ENCODE measurements at regions not wholly inside any gene's neighbourhood (a gene's known extent, or its start where the extent isn't known, plus 50 kb on each side); places are given as distances from the start of the nearest gene placed in this dataset.

DNA sequence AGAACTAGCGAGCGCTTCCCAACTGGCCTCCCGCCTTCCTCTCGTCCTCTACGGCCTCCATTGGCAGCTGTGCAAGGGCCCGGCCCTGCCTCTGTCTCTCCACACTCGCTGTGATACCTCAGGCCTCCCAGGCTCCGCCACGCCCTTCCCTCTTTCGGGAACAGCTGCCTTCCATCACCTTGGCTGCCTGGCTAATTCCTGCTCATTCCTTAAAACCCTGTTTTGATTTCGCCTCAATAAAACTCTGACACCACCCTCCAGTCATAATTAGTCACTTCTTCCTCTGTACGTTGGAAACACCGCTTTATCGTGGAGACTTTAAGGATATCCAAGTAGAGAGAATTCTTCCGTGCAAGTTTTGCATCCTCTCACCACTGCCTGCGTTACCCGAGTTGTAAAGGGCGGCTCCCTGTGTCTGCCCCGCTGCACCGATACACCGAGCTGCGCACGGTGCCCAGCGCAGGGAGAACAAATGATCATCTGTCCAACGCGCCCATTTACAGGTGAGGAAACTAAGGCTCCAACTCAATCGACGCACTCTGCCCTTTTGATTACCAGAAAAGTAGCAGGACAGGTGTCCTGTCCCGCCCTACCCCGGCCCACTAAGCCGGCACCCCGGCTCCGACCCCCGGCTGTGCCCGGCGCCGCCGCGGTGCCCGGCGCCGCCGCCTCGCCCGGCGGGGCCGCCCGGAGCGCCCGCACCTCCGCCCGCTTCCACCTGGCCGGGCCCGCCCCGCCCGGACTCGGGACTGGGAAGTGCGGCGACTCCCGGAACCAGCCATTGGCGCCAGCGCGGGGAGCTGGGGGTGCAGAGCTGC, 139.7 kb downstream of the SEC14L1 start (continued):
- TF ChIP-seq ZMYM2 (CRISPR knock-in tag; IDR thresholded peaks at IDR 0.05) (0 out of 2 replicates have a peak, but pooled peaks have one; percentile 6), SKI (IDR thresholded peaks at IDR 0.05; ENCODE audit: partially characterized antibody) (peak; percentile 40), NCOA2 (CRISPR knock-in tag; IDR thresholded peaks at IDR 0.05) (no peak), NRL (CRISPR knock-in tag; IDR thresholded peaks at IDR 0.05; ENCODE audit: borderline replicate concordance) (no peak), ZFP36L2 (CRISPR knock-in tag; IDR thresholded peaks at IDR 0.05) (no peak), DNMT3B (CRISPR knock-in tag; conservative IDR thresholded peaks at IDR 0.05) (0 out of 2 replicates have a peak, but pooled peaks have one; percentile 4), SNAPC2 (CRISPR knock-in tag; IDR thresholded peaks at IDR 0.05) (no peak), HNF4A (CRISPR knock-in tag; IDR thresholded peaks at IDR 0.05) (no peak), JUNB (CRISPR knock-in tag; IDR thresholded peaks at IDR 0.05; ENCODE audit: borderline replicate concordance) (no peak), KLF16 (CRISPR knock-in tag; IDR thresholded peaks at IDR 0.05) (0 out of 4 replicates have a peak, but pooled peaks of 1 of the 2 experiments have one; percentile 15), ZNF652 (CRISPR knock-in tag; IDR thresholded peaks at IDR 0.05; ENCODE audit: borderline replicate concordance, low read depth) (no peak), NR2F1 (CRISPR knock-in tag; IDR thresholded peaks at IDR 0.05) (no peak), ZFY (CRISPR knock-in tag; IDR thresholded peaks at IDR 0.05) (no peak), THYN1 (CRISPR knock-in tag; IDR thresholded peaks at IDR 0.05; ENCODE audit: borderline replicate concordance, low read depth) (no peak), ATAD3A (CRISPR knock-in tag; IDR thresholded peaks at IDR 0.05) (0 out of 2 replicates have a peak, but pooled peaks have one; percentile 55), KDM1A (CRISPR knock-in tag; IDR thresholded peaks at IDR 0.05) (peak; percentile 68), ZNF329 (CRISPR knock-in tag; IDR thresholded peaks at IDR 0.05; ENCODE audit: low read depth) (no peak), EHMT2 (IDR thresholded peaks at IDR 0.05; ENCODE audit: borderline replicate concordance, low read depth, low read length) (no peak)
- TF ChIP-seq, protein P1, sequence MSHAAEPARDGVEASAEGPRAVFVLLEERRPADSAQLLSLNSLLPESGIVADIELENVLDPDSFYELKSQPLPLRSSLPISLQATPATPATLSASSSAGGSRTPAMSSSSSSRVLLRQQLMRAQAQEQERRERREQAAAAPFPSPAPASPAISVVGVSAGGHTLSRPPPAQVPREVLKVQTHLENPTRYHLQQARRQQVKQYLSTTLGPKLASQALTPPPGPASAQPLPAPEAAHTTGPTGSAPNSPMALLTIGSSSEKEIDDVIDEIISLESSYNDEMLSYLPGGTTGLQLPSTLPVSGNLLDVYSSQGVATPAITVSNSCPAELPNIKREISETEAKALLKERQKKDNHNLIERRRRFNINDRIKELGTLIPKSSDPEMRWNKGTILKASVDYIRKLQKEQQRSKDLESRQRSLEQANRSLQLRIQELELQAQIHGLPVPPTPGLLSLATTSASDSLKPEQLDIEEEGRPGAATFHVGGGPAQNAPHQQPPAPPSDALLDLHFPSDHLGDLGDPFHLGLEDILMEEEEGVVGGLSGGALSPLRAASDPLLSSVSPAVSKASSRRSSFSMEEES (CRISPR knock-in tag; IDR thresholded peaks at IDR 0.05) = no peak
- TF ChIP-seq, protein P2, sequence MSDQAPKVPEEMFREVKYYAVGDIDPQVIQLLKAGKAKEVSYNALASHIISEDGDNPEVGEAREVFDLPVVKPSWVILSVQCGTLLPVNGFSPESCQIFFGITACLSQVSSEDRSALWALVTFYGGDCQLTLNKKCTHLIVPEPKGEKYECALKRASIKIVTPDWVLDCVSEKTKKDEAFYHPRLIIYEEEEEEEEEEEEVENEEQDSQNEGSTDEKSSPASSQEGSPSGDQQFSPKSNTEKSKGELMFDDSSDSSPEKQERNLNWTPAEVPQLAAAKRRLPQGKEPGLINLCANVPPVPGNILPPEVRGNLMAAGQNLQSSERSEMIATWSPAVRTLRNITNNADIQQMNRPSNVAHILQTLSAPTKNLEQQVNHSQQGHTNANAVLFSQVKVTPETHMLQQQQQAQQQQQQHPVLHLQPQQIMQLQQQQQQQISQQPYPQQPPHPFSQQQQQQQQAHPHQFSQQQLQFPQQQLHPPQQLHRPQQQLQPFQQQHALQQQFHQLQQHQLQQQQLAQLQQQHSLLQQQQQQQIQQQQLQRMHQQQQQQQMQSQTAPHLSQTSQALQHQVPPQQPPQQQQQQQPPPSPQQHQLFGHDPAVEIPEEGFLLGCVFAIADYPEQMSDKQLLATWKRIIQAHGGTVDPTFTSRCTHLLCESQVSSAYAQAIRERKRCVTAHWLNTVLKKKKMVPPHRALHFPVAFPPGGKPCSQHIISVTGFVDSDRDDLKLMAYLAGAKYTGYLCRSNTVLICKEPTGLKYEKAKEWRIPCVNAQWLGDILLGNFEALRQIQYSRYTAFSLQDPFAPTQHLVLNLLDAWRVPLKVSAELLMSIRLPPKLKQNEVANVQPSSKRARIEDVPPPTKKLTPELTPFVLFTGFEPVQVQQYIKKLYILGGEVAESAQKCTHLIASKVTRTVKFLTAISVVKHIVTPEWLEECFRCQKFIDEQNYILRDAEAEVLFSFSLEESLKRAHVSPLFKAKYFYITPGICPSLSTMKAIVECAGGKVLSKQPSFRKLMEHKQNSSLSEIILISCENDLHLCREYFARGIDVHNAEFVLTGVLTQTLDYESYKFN (CRISPR knock-in tag; conservative IDR thresholded peaks at IDR 0.05) = no peak
- TF ChIP-seq, protein P3, sequence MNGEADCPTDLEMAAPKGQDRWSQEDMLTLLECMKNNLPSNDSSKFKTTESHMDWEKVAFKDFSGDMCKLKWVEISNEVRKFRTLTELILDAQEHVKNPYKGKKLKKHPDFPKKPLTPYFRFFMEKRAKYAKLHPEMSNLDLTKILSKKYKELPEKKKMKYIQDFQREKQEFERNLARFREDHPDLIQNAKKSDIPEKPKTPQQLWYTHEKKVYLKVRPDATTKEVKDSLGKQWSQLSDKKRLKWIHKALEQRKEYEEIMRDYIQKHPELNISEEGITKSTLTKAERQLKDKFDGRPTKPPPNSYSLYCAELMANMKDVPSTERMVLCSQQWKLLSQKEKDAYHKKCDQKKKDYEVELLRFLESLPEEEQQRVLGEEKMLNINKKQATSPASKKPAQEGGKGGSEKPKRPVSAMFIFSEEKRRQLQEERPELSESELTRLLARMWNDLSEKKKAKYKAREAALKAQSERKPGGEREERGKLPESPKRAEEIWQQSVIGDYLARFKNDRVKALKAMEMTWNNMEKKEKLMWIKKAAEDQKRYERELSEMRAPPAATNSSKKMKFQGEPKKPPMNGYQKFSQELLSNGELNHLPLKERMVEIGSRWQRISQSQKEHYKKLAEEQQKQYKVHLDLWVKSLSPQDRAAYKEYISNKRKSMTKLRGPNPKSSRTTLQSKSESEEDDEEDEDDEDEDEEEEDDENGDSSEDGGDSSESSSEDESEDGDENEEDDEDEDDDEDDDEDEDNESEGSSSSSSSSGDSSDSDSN (CRISPR knock-in tag; IDR thresholded peaks at IDR 0.05) = peak; percentile 20; the same call in 1 of the 2 replicates
- TF ChIP-seq, protein P4, sequence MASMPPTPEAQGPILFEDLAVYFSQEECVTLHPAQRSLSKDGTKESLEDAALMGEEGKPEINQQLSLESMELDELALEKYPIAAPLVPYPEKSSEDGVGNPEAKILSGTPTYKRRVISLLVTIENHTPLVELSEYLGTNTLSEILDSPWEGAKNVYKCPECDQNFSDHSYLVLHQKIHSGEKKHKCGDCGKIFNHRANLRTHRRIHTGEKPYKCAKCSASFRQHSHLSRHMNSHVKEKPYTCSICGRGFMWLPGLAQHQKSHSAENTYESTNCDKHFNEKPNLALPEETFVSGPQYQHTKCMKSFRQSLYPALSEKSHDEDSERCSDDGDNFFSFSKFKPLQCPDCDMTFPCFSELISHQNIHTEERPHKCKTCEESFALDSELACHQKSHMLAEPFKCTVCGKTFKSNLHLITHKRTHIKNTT (CRISPR knock-in tag; IDR thresholded peaks at IDR 0.05) = no peak

Data from HepG2 (cell line).